ENCODE measurements at regions not wholly inside any gene's neighbourhood (a gene's known extent, or its start where the extent isn't known, plus 50 kb on each side); places are given as distances from the start of the nearest gene placed in this dataset.

GRCh38 chr20:17832236-17832915 lies 132.6 kb downstream of the BANF2 start:
- TF ChIP-seq CTCF (IDR thresholded peaks at IDR 0.05) (no peak), POLR2A (IDR thresholded peaks at IDR 0.05) (no peak)

Measured in testis (tissue), 2 donors.